Vagina (tissue), 2 donors: ENCODE measurements at regions not wholly inside any gene's neighbourhood (a gene's known extent, or its start where the extent isn't known, plus 50 kb on each side); places are given as distances from the start of the nearest gene placed in this dataset.
"Not testable (repeated sequence)": the region's sequence is repeated elsewhere in the genome, so short reads cannot be mapped to it uniquely, and the experiment has no call there.

Experiments used
- DNase-seq, 2 donors: peaks; one replicate each; pipeline ENCODE4 v3.0.0-alpha.2; 2017; ENCODE audit errors: extremely low spot score in 2 of 2
- H3K27ac ChIP-seq: fragments of 200-600 bp; sonication (generic); one replicate; pipeline ENCODE4 v1.5.1; 2019
- H3K27me3 ChIP-seq: fragments of 200-600 bp; sonication (generic); one replicate; pipeline ENCODE4 v1.5.1; 2019
- H3K36me3 ChIP-seq, 2 donors: fragments of 200-600 bp; sonication (generic); one replicate each; pipeline ENCODE4 v1.5.1; 2017 to 2019
- H3K4me1 ChIP-seq: fragments of 200-600 bp; sonication (generic); one replicate; pipeline ENCODE4 v1.5.1; 2019
- H3K4me3 ChIP-seq, 2 donors: fragments of 200-600 bp; sonication (generic); 1 replicate in 1 of 2; 2 replicates in 1 of 2; pipeline ENCODE4 v1.5.1; 2016 to 2019
- H3K9me3 ChIP-seq: fragments of 200-600 bp; sonication (generic); one replicate; pipeline ENCODE4 v1.5.1; 2019
- POLR2A ChIP-seq, 2 donors: fragments of 450-650 bp; IDR thresholded peaks; one replicate each; pipeline ENCODE4 v1.6.1; 2017; ENCODE audit warnings: antibody characterized with exemption in 2 of 2, mild to moderate bottlenecking in 2 of 2, moderate library complexity in 2 of 2
- POLR2AphosphoS5 ChIP-seq, 2 donors: sonication (generic); formaldehyde crosslinking; IDR thresholded peaks; one replicate each; pipeline ENCODE4 v1.9.0; 2017; ENCODE audit warnings: antibody characterized with exemption in 2 of 2, mild to moderate bottlenecking in 2 of 2, low read depth in 1 of 2; ENCODE audit not compliant: insufficient read depth in 1 of 2
- intact Hi-C: fragments of 100-400 bp; cut with DNase I; formaldehyde crosslinking; loops from one replicate; pipeline ENCODE4 v1.15.1; 2023
- TF ChIP-seq, protein P1 (sequence below), 3 experiments: fragments of 450-650 bp in 2 of 3; fragments of 200-600 bp in 1 of 3; sonication (generic) in 1 of 3; IDR thresholded peaks; one replicate each; pipeline ENCODE4 v1.5.1; 2017 to 2019; ENCODE audit warnings: antibody characterized with exemption in 3 of 3, mild to moderate bottlenecking in 2 of 3, moderate library complexity in 2 of 3

DNA sequence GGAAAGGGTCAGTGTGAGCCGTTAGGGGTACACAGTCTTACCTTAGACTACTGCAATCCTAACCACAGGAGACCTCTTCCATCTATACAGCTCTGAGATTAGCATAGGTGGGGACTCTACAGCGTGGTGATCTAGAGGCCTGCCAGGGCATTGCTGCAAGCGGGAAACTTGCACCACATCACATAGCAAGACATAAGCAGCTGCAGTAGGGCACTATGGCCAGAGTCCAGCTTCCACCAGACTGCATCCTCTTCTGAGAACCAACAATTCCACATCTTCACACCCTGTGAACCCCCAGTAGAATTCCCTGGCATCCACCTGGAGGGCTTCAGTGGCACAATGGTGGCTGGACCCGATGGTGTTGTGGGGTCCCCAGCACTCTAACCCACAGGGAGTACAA, 1564.3 kb upstream of the PRR20A start:
- no peak for DNase-seq
- no peak for TF ChIP-seq POLR2AphosphoS5 (IDR thresholded peaks at IDR 0.05; ENCODE audit: insufficient read depth in 1 of 2, low read depth in 1 of 2)
- no peak for TF ChIP-seq POLR2A (IDR thresholded peaks at IDR 0.05)
- TF ChIP-seq, protein P1, sequence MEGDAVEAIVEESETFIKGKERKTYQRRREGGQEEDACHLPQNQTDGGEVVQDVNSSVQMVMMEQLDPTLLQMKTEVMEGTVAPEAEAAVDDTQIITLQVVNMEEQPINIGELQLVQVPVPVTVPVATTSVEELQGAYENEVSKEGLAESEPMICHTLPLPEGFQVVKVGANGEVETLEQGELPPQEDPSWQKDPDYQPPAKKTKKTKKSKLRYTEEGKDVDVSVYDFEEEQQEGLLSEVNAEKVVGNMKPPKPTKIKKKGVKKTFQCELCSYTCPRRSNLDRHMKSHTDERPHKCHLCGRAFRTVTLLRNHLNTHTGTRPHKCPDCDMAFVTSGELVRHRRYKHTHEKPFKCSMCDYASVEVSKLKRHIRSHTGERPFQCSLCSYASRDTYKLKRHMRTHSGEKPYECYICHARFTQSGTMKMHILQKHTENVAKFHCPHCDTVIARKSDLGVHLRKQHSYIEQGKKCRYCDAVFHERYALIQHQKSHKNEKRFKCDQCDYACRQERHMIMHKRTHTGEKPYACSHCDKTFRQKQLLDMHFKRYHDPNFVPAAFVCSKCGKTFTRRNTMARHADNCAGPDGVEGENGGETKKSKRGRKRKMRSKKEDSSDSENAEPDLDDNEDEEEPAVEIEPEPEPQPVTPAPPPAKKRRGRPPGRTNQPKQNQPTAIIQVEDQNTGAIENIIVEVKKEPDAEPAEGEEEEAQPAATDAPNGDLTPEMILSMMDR (IDR thresholded peaks at IDR 0.05), result no peak
- H3K27me3 ChIP-seq, result no peaks in the 10 kb centered on the region
- no peaks in the 10 kb centered on the region for H3K4me1 ChIP-seq
- no peaks in the 10 kb centered on the region for H3K36me3 ChIP-seq
- intact Hi-C loops, result no loop called here
- H3K27ac ChIP-seq, result no peak overlapping the region
- H3K4me3 ChIP-seq, result no peak overlapping the region
- H3K9me3 ChIP-seq, result no peaks in the 10 kb centered on the region

DNA sequence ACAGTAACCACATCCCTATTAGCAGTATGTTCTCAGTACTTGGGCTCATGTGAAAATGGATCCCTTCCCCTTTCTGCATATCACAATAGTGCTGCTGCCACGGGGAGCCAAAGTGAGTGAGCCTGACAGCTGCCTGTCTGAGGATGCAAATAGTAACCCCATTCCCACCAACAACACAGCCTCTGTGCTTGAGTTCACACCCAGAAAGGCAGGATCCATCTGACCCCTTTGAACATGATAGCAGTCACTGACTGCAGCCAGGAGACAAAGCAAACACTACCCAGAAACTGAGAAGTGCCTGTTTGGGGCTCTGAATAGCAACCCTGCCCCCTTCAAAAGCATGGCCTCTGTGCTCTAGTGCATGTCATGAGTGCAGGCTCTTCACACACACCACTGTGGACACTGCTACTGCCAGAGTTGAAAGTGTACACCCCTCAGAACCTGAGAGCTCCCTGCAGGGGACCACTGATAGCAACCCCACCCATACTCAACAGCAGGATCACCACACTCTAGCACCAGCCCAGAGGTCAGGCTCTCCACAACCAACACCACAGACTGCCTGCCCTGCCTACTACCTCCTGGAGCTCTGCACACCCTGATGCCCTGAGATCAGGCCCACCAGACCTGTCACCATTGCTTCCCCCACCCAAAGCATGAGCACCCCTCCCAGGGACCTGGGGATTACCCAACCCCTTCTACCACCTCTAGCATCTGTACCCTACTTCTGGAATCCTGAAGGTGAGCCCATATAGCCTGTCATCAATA, 1563.5 kb upstream of the PRR20A start:
- H3K4me3 ChIP-seq, result no peak overlapping the region
- no peak for DNase-seq
- H3K27ac ChIP-seq, result no peak overlapping the region
- no peaks in the 10 kb centered on the region for H3K9me3 ChIP-seq
- intact Hi-C loops, result no loop called here
- H3K27me3 ChIP-seq, result no peaks in the 10 kb centered on the region
- TF ChIP-seq POLR2AphosphoS5 (IDR thresholded peaks at IDR 0.05; ENCODE audit: insufficient read depth in 1 of 2, low read depth in 1 of 2), result no peak
- no peak for TF ChIP-seq POLR2A (IDR thresholded peaks at IDR 0.05)
- H3K36me3 ChIP-seq, result no peaks in the 10 kb centered on the region
- H3K4me1 ChIP-seq, result no peaks in the 10 kb centered on the region

DNA sequence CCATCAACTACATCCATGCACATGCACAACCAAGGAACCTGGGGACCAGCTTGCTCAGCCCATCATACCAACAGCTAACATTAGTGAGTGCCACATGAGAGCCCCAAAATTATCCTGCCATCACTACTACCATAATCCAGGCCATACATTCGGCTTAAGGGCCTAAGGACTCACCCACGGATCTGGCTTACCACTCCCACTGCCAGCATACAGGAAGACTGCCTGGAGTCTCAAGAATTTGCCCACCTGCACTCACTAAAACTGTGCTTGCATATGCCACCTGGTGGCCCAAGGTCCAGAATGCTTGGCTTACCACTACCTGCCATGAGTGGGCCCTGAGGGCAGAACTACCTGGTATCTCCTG, 1562.9 kb upstream of the PRR20A start:
- no peaks in the 10 kb centered on the region for H3K9me3 ChIP-seq
- H3K36me3 ChIP-seq, result no peaks in the 10 kb centered on the region
- TF ChIP-seq POLR2AphosphoS5 (IDR thresholded peaks at IDR 0.05; ENCODE audit: insufficient read depth in 1 of 2, low read depth in 1 of 2) (no peak), POLR2A (IDR thresholded peaks at IDR 0.05) (no peak)
- TF ChIP-seq, protein P1 (IDR thresholded peaks at IDR 0.05), result no peak
- no peaks in the 10 kb centered on the region for H3K27me3 ChIP-seq
- H3K27ac ChIP-seq, result no peak overlapping the region
- intact Hi-C loops, result no loop called here
- H3K4me1 ChIP-seq, result no peaks in the 10 kb centered on the region
- no peak for DNase-seq
- H3K4me3 ChIP-seq, result no peak overlapping the region

DNA sequence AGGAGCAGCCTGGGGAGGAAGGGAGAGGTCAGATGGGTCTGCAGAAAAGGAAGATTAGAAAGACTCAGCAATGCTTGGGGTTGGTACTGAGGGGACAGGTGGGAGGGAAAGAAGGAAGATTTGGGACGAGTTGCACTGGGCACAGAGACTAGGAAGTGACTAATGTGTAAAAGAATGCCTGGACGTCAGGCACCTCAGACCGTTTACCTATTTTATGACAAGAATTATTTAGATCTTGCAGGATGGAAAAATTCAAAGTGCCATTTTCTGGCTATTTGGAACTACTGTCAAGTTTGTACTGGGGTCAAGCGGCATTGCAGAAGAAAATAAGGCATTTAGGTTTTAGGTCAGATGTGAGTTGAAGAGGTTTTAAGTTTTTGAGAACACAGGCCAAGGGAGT, 1558.4 kb upstream of the PRR20A start:
- H3K4me3 ChIP-seq, H3K27ac ChIP-seq, H3K4me1 ChIP-seq, H3K9me3 ChIP-seq, intact Hi-C loops, H3K36me3 ChIP-seq, DNase-seq, H3K27me3 ChIP-seq: not testable (repeated sequence)

DNA sequence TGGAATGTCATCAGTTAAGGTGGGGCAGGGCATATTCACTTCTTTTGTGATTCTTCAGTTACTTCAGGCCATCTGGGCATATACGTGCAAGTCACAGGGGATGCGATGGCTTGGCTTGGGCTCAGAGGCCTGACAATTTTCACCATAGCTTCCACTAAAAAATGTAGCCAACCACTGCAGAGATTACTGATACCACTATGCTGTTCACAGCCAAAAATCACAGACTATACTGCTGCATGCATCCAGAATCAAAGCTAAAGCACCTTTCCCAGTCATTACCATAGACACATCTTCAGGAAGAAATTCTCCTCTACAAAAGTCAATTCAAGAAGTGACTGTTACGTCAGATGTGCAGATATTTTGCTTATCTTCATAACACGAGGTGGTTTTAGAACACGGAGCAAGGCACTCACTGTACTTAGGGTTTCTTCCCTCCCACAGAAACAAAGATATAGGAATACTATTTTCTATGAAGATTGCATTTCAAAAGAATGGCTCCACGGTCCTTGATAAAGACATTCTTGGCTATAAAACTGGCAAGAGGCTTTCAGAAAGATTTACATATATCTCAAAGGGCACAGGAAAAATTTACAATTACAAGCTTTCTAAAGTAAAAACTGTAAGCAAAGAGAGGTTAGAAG, 1556.6 kb upstream of the PRR20A start:
- TF ChIP-seq POLR2AphosphoS5 (IDR thresholded peaks at IDR 0.05; ENCODE audit: insufficient read depth in 1 of 2, low read depth in 1 of 2) (no peak), POLR2A (IDR thresholded peaks at IDR 0.05) (no peak)
- TF ChIP-seq, protein P1 (IDR thresholded peaks at IDR 0.05), result no peak
- intact Hi-C loops, result no loop called here

DNA sequence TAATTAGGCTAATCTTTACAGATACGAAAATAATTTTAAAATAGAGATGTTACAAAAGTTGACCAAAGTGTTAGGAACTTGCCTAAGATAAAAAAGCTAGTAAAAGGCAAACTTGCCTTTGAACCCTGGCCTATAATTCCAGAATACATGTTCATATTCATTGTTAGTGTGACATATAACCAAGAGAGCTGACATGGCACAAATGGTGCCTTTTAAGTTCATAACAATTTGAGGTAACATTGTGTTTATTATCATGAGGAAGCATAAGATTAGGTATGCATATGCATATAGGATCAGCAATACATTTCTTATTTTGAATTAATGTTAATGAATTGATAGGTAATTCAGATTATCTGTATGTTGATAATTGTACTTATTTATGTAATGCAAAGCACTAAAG, 1537.9 kb upstream of the PRR20A start:
- no peak overlapping the region for H3K27ac ChIP-seq
- TF ChIP-seq, protein P1 (IDR thresholded peaks at IDR 0.05), result no peak
- no peak for TF ChIP-seq POLR2AphosphoS5 (IDR thresholded peaks at IDR 0.05; ENCODE audit: insufficient read depth in 1 of 2, low read depth in 1 of 2)

More for the DNA sequence above, 1556.6 kb upstream of the PRR20A start:
- Histone ChIP-seq H3K27ac (no peak overlapping the region), H3K4me1 (no peaks in the 10 kb centered on the region), H3K27me3 (no peaks in the 10 kb centered on the region), H3K36me3 (no peaks in the 10 kb centered on the region), H3K4me3 (no peak overlapping the region), H3K9me3 (no peaks in the 10 kb centered on the region)
- no peak for DNase-seq

More for the DNA sequence above, 1537.9 kb upstream of the PRR20A start:
- DNase-seq, result no peak
- no peak overlapping the region for H3K4me3 ChIP-seq
- H3K4me1 ChIP-seq, result no peaks in the 10 kb centered on the region
- H3K27me3 ChIP-seq, result no peaks in the 10 kb centered on the region
- intact Hi-C loops, result no loop called here
- no peaks in the 10 kb centered on the region for H3K36me3 ChIP-seq
- H3K9me3 ChIP-seq, result no peaks in the 10 kb centered on the region
